ENCODE measurements at regions not wholly inside any gene's neighbourhood (a gene's known extent, or its start where the extent isn't known, plus 50 kb on each side); places are given as distances from the start of the nearest gene placed in this dataset.

DNA sequence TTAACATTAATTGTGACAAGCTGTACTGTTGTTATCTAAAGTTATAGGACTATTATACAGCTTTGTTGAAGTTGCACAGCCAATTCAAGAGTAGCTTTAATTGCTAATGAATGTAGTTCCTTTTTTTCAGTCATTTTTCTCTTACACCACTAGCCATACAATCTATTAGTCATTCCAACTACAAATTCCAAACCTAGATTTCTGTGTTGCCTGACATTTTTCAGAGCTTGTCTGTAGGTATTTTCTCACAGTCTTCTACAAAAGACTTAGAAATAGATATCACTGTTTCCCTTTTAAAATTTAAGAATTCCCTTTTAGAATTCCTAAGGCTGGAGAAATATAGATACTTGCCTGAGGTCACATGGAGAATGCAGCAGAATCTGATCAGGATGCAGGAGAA lies 307.0 kb upstream of the HS3ST1 start:
- H3K4me3 ChIP-seq (ENCODE audit: low read depth, low read length): no peak overlapping the region
- no peak for DNase-seq (ENCODE audit: low read depth)
- TF ChIP-seq, protein P1, sequence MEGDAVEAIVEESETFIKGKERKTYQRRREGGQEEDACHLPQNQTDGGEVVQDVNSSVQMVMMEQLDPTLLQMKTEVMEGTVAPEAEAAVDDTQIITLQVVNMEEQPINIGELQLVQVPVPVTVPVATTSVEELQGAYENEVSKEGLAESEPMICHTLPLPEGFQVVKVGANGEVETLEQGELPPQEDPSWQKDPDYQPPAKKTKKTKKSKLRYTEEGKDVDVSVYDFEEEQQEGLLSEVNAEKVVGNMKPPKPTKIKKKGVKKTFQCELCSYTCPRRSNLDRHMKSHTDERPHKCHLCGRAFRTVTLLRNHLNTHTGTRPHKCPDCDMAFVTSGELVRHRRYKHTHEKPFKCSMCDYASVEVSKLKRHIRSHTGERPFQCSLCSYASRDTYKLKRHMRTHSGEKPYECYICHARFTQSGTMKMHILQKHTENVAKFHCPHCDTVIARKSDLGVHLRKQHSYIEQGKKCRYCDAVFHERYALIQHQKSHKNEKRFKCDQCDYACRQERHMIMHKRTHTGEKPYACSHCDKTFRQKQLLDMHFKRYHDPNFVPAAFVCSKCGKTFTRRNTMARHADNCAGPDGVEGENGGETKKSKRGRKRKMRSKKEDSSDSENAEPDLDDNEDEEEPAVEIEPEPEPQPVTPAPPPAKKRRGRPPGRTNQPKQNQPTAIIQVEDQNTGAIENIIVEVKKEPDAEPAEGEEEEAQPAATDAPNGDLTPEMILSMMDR (conservative IDR thresholded peaks at IDR 0.05; ENCODE audit: low read depth, low read length): no peak

DNA sequence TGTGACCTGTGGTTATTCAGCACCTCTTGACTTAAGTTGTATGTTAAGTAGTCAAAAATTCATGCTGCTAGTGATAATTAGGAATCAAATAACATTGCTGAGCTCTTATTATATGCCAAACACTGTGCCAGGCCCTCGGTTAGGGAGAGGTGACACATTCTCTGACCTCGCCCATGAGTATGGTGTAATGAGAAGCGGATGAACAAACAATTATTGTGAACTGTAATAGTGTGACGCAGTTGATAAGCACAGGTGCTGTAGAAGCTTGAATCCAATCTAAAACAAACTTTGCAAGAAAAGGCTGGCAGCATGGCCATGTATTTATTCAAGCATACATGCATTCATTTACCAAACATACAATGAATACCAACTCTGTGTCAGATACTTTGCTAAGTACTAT lies 303.5 kb upstream of the HS3ST1 start:
- no peak for DNase-seq (ENCODE audit: low read depth)
- TF ChIP-seq, protein P1 (conservative IDR thresholded peaks at IDR 0.05; ENCODE audit: low read depth, low read length): no peak
- no peak overlapping the region for H3K4me3 ChIP-seq (ENCODE audit: low read depth, low read length)

DNA sequence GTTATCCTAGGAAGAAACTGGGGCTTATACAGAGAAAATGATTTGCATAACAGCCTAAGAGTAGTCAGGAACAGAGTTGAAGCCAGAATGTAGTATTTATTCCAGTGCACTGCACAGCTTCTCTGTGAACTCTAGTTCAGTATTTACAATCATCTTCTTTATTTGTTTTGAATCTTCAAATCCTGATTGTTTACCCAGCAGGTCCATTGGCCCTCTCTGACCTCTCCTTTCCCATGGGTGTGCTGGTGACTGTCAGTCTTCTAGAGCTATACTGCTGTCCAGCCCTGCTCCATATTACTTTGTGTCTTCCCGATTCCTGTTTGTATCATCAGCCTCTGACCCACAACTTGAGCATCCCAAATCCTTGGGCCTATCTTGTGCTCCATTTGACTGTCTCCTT lies 301.9 kb upstream of the HS3ST1 start:
- no peak overlapping the region for H3K4me3 ChIP-seq (ENCODE audit: low read depth, low read length)
- TF ChIP-seq, protein P1 (conservative IDR thresholded peaks at IDR 0.05; ENCODE audit: low read depth, low read length): no peak
- DNase-seq (ENCODE audit: low read depth): no peak

DNA sequence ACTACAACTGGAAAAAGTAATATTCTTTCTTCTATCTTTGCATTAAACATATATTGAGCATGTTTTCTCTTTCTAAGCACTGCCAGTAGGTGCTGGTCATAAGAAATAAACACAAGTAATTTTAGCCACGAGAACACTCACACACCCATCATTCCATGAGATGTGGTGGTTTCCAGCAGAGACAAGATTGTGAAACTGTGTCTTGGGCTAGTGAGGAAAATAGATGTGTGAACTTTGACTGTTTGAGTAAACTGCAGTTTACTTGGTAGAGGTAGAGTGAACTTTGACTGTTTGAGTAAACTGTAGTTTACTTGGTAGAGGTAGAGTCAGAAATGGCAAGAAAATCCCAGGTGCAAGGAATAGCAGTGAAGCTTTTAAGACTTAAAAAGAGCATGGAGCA lies 300.9 kb upstream of the HS3ST1 start:
- DNase-seq (ENCODE audit: low read depth): peak; percentile 81
- TF ChIP-seq, protein P1 (conservative IDR thresholded peaks at IDR 0.05; ENCODE audit: low read depth, low read length): no peak

DNA sequence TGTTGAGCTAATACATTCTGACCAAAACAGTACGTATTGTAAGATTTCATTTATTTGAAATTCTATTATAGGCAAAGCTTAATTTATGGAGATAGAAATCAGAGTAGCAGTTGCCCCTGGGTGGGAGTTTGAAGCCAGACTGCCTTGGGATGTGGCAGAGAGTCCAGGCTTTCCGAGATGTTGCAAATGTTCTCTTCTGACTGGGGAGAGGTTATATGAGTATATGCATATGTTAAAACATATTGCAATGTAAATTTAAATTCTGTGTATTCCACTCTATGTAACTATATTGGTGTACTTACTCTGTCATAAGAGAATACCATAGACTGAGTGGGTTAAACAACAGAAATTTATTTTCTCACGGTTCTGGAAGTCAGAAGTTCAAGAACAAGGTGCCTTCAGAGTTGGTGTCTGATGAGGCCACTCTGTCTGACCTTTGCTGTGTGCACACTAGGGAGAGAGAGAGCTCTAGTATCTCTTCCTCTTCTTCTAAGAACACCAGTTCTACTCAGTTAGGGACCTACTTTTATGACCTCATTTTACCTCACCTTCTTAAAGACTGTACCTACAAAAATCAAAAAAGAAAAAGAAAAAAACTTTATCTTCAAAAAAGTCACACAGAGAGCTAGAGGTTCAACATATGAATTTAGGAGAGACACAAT lies 299.3 kb upstream of the HS3ST1 start:
- no peak for DNase-seq (ENCODE audit: low read depth)
- TF ChIP-seq, protein P1 (conservative IDR thresholded peaks at IDR 0.05; ENCODE audit: low read depth, low read length): no peak

More for the DNA sequence above, 300.9 kb upstream of the HS3ST1 start:
- no peak overlapping the region for H3K4me3 ChIP-seq (ENCODE audit: low read depth, low read length)

DNA sequence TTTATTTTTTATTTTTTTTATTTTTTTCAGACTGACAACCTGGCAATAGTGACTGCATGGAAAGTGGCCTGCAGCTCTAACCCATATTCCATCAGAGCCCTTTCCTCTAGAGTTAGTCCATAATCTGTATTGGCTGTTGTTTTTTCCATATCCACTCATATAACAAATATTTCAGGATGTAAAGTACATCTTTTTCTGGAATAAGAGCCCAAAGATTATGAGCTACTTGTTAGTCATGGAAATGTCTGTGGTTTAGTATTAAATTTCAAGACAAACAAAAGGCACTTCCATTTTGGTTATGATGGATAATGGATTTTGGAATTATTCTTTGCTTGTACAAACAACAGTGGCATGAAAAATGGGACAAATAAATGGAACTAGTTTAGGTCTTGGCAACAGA lies 296.0 kb upstream of the HS3ST1 start:
- H3K4me3 ChIP-seq (ENCODE audit: low read depth, low read length): no peak overlapping the region
- DNase-seq (ENCODE audit: low read depth): peak; percentile 42
- TF ChIP-seq, protein P1 (conservative IDR thresholded peaks at IDR 0.05; ENCODE audit: low read depth, low read length): no peak

More for the DNA sequence above, 299.3 kb upstream of the HS3ST1 start:
- no peak overlapping the region for H3K4me3 ChIP-seq (ENCODE audit: low read depth, low read length)

DNA sequence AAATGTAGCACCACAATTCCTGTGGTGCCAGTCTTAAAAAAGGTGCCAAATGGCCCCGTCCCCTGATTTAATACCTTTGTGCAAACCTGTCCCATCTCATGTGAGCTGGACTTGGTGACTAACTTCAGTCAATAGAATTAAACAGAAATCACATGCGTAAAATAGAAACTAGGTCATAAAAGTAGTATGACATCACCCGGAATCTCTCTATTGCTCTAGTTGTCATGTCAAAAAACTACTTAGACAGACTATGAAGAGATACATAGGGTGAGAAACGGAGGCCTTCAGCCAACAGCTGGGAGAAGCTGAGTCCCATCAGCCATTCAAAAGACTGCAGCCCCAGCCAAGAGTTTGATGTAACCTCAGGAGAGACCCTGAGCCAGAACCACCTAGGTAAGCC lies 293.5 kb upstream of the HS3ST1 start:
- TF ChIP-seq, protein P1 (conservative IDR thresholded peaks at IDR 0.05; ENCODE audit: low read depth, low read length): no peak
- DNase-seq (ENCODE audit: low read depth): no peak
- no peak overlapping the region for H3K4me3 ChIP-seq (ENCODE audit: low read depth, low read length)
